Panc1 (cell line): ENCODE measurements at regions not wholly inside any gene's neighbourhood (a gene's known extent, or its start where the extent isn't known, plus 50 kb on each side); places are given as distances from the start of the nearest gene placed in this dataset.

ENCODE experiments used
- ATAC-seq: fragments of 200-7000 bp; cut with Tn5 transposase; 2 replicates; pipeline ENCODE4 v1.9.1; 2020; ENCODE audit warnings: mild to moderate bottlenecking, moderate library complexity
- BruUV-seq: library from RNA; stranded (reverse); fragments of 400-500 nt; replicated peaks from 2 replicates; lab custom pipeline; 2021; lab: Mats Ljungman, UMichigan
- CTCF ChIA-PET: fragments of 300-600 bp; sonication (Branson Sonifier 250); formaldehyde crosslinking; loops from one replicate; lab custom pipeline; 2022; ENCODE audit warnings: antibody characterized with exemption; lab: Charles Lee
- POLR2A ChIA-PET: fragments of 300-600 bp; sonication (Branson Sonifier 250); formaldehyde crosslinking; loops from one replicate; lab custom pipeline; 2022; ENCODE audit warnings: antibody characterized with exemption; lab: Charles Lee
- DNase-seq: peaks from one replicate; pipeline ENCODE4 v3.0.0-alpha.2; 2010; ENCODE audit warnings: low read depth, low spot score
- H3K27ac ChIP-seq: 2 replicates; pipeline ENCODE4 v1.5.1; 2011; ENCODE audit warnings: mild to moderate bottlenecking, low read length, inconsistent platforms
- H3K27me3 ChIP-seq: fragments of 200-500 bp; sonication (Bioruptor generic); 2 replicates; pipeline ENCODE4 v1.6.0; 2014; ENCODE audit warnings: low read length, inconsistent platforms; ENCODE audit not compliant: control insufficient read depth, insufficient read depth
- H3K36me3 ChIP-seq: fragments of 200-500 bp; sonication (Bioruptor generic); 2 replicates; pipeline ENCODE4 v1.5.1; 2014; ENCODE audit warnings: inconsistent platforms, mild to moderate bottlenecking, low read length, moderate library complexity; ENCODE audit not compliant: control insufficient read depth, insufficient read depth
- H3K4me1 ChIP-seq: 2 replicates; pipeline ENCODE4 v1.5.1; 2011; ENCODE audit warnings: inconsistent platforms, mild to moderate bottlenecking, low read length, moderate library complexity; ENCODE audit not compliant: control insufficient read depth, insufficient read depth
- H3K4me3 ChIP-seq, 2 experiments: 2 replicates each; pipeline ENCODE4 v1.5.1; 2011 to 2012; ENCODE audit warnings: low read depth in 2 of 2, low read length in 2 of 2, mild to moderate bottlenecking in 2 of 2, inconsistent platforms in 1 of 2, moderate library complexity in 1 of 2
- H3K9me3 ChIP-seq: fragments of 200-500 bp; sonication (Bioruptor generic); 2 replicates; pipeline ENCODE4 v1.5.1; 2014; ENCODE audit warnings: low read depth, mild to moderate bottlenecking, inconsistent platforms, low read length, moderate library complexity; ENCODE audit not compliant: control insufficient read depth, insufficient read depth
- POLR2AphosphoS5 ChIP-seq: IDR thresholded peaks from 2 replicates; pipeline ENCODE4 v1.6.1; 2012; ENCODE audit warnings: mild to moderate bottlenecking, low read depth, low read length, moderate library complexity
- REST ChIP-seq, 2 experiments: IDR thresholded peaks; 2 replicates each; pipeline ENCODE4 v1.6.1; 2011 to 2012; ENCODE audit warnings: low read depth in 2 of 2, control low read depth in 1 of 2, low read length in 1 of 2, mild to moderate bottlenecking in 1 of 2, moderate library complexity in 1 of 2; ENCODE audit not compliant: insufficient read depth in 1 of 2
- SIN3A ChIP-seq: IDR thresholded peaks from 2 replicates; pipeline ENCODE4 v1.6.1; 2012; ENCODE audit warnings: low read depth, mild to moderate bottlenecking, low read length, moderate library complexity, borderline replicate concordance; ENCODE audit not compliant: insufficient read depth
- TCF7L2 ChIP-seq: IDR thresholded peaks from 2 replicates; pipeline ENCODE4 v1.6.1; 2011; ENCODE audit warnings: mild to moderate bottlenecking, low read depth, low read length, inconsistent platforms
- in situ Hi-C: cut with HindIII; loops from 2 replicates; pipeline ENCODE4 v1.10.0; 2016; ENCODE audit warnings: low sequenced_read_pairs, low pct_unique_long_range_greater_than_20kb
- intact Hi-C: fragments of 100-400 bp; cut with micrococcal nuclease; formaldehyde crosslinking; loops from one replicate; pipeline ENCODE4 v1.10.0; 2022; ENCODE audit not compliant: unreplicated experiment
- TF ChIP-seq, protein P1 (sequence below): fragments of 450-650 bp; IDR thresholded peaks from 2 replicates; pipeline ENCODE4 v1.5.1; 2017; ENCODE audit warnings: mild to moderate bottlenecking

- in situ Hi-C loops, result no loop called here
- H3K4me3 ChIP-seq, result no peak overlapping the region
- CTCF ChIA-PET, result no interaction called here
- no peaks in the 10 kb centered on the region for H3K9me3 ChIP-seq
- H3K27ac ChIP-seq, result no peak overlapping the region
- no peaks in the 10 kb centered on the region for H3K36me3 ChIP-seq
- no peaks in the 10 kb centered on the region for H3K4me1 ChIP-seq
- ATAC-seq, result no peak
- H3K27me3 ChIP-seq, result no peaks in the 10 kb centered on the region
- DNase-seq, result no peak
- intact Hi-C loops, result no loop called here
- POLR2A ChIA-PET, result no interaction called here
- TF ChIP-seq REST (IDR thresholded peaks at IDR 0.05; ENCODE audit: insufficient read depth in 1 of 2, low read depth in 2 of 2, low read length in 1 of 2), result no peak
- TF ChIP-seq POLR2AphosphoS5, result no peak
- TF ChIP-seq SIN3A, result no peak
- TF ChIP-seq TCF7L2, result no peak
- TF ChIP-seq, protein P1, sequence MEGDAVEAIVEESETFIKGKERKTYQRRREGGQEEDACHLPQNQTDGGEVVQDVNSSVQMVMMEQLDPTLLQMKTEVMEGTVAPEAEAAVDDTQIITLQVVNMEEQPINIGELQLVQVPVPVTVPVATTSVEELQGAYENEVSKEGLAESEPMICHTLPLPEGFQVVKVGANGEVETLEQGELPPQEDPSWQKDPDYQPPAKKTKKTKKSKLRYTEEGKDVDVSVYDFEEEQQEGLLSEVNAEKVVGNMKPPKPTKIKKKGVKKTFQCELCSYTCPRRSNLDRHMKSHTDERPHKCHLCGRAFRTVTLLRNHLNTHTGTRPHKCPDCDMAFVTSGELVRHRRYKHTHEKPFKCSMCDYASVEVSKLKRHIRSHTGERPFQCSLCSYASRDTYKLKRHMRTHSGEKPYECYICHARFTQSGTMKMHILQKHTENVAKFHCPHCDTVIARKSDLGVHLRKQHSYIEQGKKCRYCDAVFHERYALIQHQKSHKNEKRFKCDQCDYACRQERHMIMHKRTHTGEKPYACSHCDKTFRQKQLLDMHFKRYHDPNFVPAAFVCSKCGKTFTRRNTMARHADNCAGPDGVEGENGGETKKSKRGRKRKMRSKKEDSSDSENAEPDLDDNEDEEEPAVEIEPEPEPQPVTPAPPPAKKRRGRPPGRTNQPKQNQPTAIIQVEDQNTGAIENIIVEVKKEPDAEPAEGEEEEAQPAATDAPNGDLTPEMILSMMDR, result no peak
- no TSS peak for BruUV-seq
Observed at GRCh38 chr10:36516281-36516680, 609.1 kb upstream of the ANKRD30A start.

DNA sequence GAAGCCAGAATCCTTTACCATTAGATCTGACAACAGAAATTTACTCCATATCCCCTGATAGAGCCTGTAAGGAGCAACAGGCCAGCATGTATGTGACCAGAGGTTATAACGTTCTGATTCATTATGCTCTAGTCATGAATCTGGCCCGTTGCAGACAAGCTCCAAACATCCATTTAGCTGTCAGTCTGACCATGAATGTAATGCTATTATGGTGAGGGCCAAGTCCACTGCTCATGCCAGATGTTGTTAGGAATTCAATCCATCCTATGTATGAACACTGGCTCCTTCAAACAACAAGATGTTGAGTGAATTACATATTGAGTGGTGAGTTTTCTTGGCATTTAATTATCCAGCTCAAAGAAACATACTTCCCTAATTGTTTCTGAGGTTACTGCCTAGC is 610.1 kb upstream of the ANKRD30A start:
- in situ Hi-C loops (no loop called here), intact Hi-C loops (no loop called here)
- Histone ChIP-seq H3K4me1 (no peaks in the 10 kb centered on the region), H3K27me3 (no peaks in the 10 kb centered on the region), H3K4me3 (no peak overlapping the region), H3K36me3 (no peaks in the 10 kb centered on the region), H3K27ac (no peak overlapping the region), H3K9me3 (no peaks in the 10 kb centered on the region)
- ChIA-PET CTCF (no interaction called here), POLR2A (no interaction called here)
- BruUV-seq, result no TSS peak
- DNase-seq (no peak), ATAC-seq (no peak)
- TF ChIP-seq TCF7L2 (no peak), POLR2AphosphoS5 (no peak), SIN3A (no peak), REST (IDR thresholded peaks at IDR 0.05; ENCODE audit: insufficient read depth in 1 of 2, low read depth in 2 of 2, low read length in 1 of 2) (no peak)
- TF ChIP-seq, protein P1, result no peak
